ENCODE measurements at regions not wholly inside any gene's neighbourhood (a gene's known extent, or its start where the extent isn't known, plus 50 kb on each side); places are given as distances from the start of the nearest gene placed in this dataset.

- no peak for DNase-seq (ENCODE audit: low read depth)
Measured at GRCh38 chr16:85162478-85163277, 50.4 kb upstream of the CIBAR2 start.

- DNase-seq (ENCODE audit: low read depth) = no peak
Measured at GRCh38 chr16:85163278-85164112, 51.2 kb upstream of the CIBAR2 start.

GRCh38 chr16:85164431-85164830, 52.2 kb upstream of the CIBAR2 start:
- no peak for DNase-seq (ENCODE audit: low read depth)

DNA sequence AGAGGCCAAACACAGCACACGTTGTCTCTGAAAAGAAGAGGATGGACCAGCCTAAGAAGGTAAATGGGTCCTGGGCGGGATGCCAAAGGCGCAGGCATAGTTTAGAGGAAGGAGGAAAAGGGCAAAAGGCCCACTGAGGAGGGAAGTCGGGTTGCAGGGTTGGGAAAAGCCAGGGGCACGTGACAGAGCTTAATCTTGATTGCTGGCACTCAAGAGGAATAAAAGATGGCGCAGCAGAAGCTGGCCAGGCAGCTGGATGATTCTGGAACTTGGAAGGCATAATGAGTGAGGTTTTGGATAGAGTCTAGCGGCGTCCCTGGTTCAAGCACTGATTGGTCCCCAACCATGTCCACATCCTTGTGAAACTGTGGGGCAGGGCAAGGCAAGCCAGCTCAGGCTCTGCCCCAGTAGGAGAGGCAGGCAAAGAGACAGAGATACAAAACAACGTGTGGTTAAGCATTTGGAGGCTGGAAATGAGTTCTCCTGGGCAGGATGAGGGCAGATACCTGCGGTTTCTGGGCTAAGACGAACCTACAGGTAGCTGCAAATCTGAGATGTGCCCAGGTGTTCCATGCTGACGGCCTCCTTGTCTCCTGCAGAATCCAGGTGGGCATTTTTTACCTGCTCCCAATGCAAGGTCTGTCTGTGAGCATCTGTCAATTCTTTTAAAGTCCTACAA, 52.7 kb upstream of the CIBAR2 start:
- DNase-seq (ENCODE audit: low read depth) = no peak

DNA sequence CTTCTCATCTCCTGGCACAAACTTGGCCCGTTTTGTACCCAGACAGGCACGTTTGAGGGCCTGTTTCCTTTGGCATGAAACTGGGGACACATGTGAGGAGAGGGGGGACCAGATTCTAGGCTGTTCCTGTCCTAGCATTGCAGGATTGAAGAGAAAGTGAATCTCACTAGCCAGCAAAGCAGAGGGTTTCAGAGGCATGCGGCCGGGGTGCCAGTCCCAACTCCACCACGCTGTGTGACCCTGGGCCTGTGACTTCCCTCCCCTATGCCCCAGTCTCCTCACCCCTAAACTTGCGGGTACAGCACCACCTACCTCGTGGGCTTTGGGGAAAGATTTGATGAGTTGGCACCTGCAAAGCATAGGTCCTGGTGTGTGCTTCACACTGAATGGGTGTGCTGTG, 53.5 kb upstream of the CIBAR2 start:
- DNase-seq (ENCODE audit: low read depth) = no peak

DNA sequence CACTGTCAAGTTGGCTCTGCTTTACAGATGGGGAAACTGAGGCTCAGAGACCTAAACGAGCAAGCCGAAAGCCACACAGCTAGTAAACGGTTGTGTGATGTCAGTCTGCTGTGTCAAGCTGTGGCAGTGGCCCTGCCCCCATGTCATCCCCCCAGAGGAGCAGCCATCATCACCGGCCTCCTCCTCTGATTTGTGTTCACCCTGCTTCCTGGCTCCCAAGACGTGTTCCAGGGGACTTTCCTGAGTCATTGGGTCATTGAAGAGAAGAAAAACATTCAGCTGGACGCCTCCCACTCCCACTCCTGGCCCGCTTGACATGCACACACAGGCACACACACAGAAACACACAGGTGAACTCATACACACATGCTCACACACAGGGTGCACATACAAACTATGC, 54.0 kb upstream of the CIBAR2 start:
- DNase-seq (ENCODE audit: low read depth) = no peak

- DNase-seq (ENCODE audit: low read depth) = no peak
Measured at GRCh38 chr16:85166699-85167588, 54.7 kb upstream of the CIBAR2 start.

GRCh38 chr16:85167589-85168537, 55.6 kb upstream of the CIBAR2 start:
- DNase-seq (ENCODE audit: low read depth) = no peak

DNA sequence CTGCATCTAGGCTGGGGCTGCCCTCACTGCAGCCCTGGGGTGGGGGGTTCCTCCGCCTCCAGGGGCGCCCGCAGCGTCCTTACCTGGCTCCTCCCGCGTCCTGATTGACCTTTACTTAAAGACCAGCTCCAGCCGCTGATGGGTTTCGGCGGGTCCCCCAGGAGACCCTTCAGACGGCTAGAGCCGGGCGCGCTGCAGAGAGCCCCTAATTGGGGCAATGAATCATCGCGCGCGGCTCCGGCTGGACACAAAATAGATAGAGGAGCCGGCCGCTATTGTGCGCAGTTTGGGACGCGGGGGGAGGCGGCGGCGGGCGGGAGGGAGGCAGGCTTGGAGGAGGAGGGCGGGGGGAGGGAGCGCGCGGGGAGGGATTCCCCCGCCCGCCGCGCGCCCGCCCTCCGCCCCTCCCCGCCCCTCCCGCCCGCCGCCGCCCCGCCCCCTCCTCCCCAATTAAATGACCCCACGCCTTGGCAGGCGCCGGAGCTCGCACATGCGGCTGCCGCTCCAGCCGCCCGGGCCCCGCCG, 56.5 kb upstream of the CIBAR2 start:
- no peak for DNase-seq (ENCODE audit: low read depth)

DNA sequence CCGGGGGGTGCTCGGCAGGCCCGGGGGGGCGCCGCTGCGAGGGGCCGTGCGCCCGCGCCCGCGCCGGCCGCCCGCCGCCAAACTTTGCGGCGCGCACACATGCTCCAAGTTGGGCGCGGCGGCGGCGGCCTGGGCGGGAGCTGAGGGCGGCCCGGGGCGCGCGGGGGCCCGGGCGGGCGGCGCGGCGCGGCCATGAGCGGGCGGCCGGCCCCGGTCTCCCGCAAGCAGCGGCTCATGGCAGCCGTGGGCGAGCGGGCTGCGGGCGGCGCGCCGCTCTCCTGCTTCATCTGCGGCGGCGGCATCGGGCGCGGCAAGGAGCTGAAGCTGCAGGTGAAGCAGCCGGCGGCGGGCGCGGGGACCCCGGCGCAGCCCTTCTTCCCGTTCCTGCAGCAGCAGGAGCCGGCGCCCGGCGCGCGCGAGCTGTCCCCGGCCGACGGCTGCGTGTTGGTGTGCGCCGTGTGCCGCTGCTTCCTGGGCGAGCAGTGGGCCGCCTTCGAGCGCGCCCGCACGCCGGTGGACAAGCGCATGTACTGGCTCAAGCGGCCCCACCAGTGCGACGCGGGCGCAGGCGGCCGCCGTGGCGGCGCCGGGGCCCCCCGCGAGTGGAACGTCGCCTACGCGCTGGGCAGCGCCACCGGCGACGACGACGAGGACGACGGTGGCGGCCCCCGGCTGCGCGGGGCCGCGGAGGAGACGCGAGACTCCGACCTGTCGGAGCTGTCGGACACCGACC, 57.2 kb upstream of the CIBAR2 start:
- DNase-seq (ENCODE audit: low read depth) = no peak

GRCh38 chr16:85170066-85170491, 57.8 kb upstream of the CIBAR2 start:
- DNase-seq (ENCODE audit: low read depth) = no peak

GRCh38 chr16:85170590-85171003, 58.3 kb upstream of the CIBAR2 start:
- no peak for DNase-seq (ENCODE audit: low read depth)

DNA sequence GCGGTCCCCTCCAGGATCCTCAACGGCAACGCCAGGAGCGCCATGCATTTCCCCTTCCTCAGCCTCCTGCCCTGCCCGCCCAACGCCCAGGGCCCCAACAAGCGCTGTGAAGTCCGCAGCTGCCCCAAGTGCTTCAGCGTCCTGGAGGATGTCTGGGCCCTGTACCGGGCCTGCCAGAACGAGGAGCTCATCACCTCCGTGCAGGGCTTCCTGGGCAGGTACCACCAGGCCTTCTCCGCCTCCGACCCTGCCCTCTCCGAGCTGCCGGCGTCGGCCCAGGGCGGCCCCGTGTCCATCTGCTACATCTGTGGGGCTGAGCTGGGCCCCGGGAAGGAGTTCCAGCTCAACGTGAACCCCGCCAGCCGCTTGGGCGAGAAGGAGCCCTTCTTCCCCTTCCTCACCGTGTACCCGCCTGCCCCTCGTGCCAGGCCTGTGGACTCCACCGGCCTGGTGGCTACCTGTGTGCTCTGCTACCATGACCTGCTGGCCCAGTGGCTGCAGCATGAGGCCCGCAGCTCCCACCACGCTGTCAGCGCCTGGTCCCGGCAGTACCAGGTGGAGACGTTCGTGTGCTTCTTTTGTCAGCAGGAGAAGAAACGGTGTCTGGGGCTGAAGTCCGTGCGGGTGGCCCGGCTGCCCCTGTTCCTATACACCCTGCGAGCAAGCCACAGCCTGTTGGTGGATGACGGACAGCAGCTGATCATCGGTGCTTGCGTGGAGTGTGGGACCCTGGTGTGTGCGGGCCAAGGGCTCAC, 58.9 kb upstream of the CIBAR2 start:
- no peak for DNase-seq (ENCODE audit: low read depth)

DNA sequence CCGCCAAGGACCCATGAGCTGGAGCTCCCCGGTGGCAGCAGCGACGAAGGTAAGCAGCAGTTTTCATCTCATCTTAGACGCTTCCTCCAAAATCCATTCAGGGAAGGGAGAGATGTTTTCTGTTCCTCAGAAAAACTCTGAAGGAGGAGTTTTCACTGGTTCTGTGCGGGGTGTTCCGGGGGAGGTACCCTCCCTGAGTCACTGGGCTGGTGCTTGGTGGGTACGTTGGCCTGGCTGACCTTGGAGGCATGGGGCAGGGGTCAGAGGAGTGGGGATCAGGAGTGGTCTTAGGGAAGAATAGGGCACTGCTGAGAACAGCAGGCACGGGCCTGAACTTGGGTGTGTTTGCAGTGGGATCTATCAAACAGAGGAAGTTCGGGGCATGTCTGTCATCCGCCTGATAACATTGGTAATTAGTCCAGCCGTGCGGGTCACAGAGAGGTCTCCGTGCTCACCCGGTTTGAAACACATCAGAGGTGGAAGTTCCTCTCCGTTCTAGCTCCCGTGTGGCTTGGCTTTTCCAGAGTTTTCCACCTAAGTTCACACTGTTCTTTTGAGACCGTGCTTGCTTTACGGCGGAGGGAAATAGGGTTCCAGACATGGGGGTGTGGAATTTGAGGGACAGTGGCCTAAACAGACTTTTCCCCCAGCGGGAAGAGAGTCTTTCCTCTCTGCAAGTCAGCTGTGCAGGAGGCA, 59.6 kb upstream of the CIBAR2 start:
- no peak for DNase-seq (ENCODE audit: low read depth)

- no peak for DNase-seq (ENCODE audit: low read depth)
Measured at GRCh38 chr16:85172455-85173145, 60.3 kb upstream of the CIBAR2 start.

DNA sequence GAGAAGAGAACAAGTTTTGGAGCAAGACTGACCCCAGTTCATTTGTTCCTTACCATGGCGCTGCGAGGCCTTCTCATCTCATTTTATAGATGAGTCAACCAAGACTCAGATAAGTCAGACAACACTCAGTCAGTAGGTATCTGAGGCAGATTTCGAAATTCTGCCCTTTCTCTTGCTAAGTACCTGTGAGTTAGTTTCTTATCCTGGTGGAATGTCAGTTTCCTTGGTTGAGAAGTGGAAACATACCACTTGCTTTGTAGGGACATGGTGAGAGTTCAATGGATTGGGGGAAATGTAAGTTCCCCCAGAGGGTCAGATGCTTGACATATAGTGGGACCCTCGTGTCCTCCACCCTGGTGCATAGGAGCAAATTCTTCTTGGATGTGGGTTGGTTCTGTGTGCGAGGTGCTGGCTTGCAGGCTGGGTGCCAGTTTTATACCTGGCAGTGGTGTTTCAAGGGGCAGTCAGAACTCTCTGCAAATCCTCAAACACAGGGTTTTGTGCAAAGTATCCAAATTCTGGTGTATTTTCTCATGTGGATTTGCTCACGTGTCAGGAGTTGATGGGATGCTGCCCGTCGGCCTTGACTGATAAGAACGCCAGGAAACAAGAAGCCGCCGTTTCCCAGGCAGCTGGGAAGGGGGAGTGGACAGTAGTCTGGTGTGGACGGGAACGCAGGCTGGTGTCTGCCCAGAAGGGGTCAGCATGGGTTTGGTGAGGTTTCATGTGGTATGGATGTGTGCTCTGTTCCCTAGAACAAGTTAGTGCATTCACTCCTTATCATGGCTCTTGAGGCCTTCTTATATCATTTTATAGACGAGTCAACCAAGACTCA, 61.1 kb upstream of the CIBAR2 start:
- no peak for DNase-seq (ENCODE audit: low read depth)
